Islet precursor cell (in vitro differentiated cells): ENCODE measurements at regions not wholly inside any gene's neighbourhood (a gene's known extent, or its start where the extent isn't known, plus 50 kb on each side); places are given as distances from the start of the nearest gene placed in this dataset.
"Not testable (repeated sequence)": the region's sequence is repeated elsewhere in the genome, so short reads cannot be mapped to it uniquely, and the experiment has no call there.

Source experiments
- DNase-seq: peaks from one replicate; pipeline ENCODE4 v3.0.0-alpha.2; 2018

- DNase-seq: peak; percentile 52
Measured at GRCh38 chr5:53733853-53734252, 173.4 kb downstream of the NDUFS4 start.

- no peak for DNase-seq
Measured at GRCh38 chr5:53738105-53738504, 177.7 kb downstream of the NDUFS4 start.

- no peak for DNase-seq
Measured at GRCh38 chr5:53739111-53739510, 178.7 kb downstream of the NDUFS4 start.

GRCh38 chr5:53749621-53750020 lies 189.2 kb downstream of the NDUFS4 start:
- DNase-seq: no peak

- not testable (repeated sequence) for DNase-seq
Measured at GRCh38 chr5:53752282-53752681, 191.8 kb downstream of the NDUFS4 start.

GRCh38 chr5:53766673-53767072 lies 206.2 kb downstream of the NDUFS4 start:
- no peak for DNase-seq

GRCh38 chr5:53777864-53778618 lies 217.6 kb downstream of the NDUFS4 start:
- DNase-seq: no peak

- DNase-seq: peak; percentile 67
Measured at GRCh38 chr5:53779541-53779981, 219.1 kb downstream of the NDUFS4 start.

GRCh38 chr5:53782620-53783019 lies 222.2 kb downstream of the NDUFS4 start:
- DNase-seq: no peak

- DNase-seq: peak; percentile 66
Measured at GRCh38 chr5:53783624-53784228, 223.3 kb downstream of the NDUFS4 start.

GRCh38 chr5:53784596-53784995 lies 224.2 kb downstream of the NDUFS4 start:
- DNase-seq: no peak

GRCh38 chr5:53785924-53786323 lies 225.5 kb downstream of the NDUFS4 start:
- DNase-seq: no peak

- DNase-seq: no peak
Measured at GRCh38 chr5:53790026-53790425, 229.6 kb downstream of the NDUFS4 start.

GRCh38 chr5:53792338-53792737 lies 231.9 kb downstream of the NDUFS4 start:
- no peak for DNase-seq

- not testable (repeated sequence) for DNase-seq
Measured at GRCh38 chr5:53799644-53800043, 239.2 kb downstream of the NDUFS4 start.

- not testable (repeated sequence) for DNase-seq
Measured at GRCh38 chr5:53808392-53808791, 248.0 kb downstream of the NDUFS4 start.

- no peak for DNase-seq
Measured at GRCh38 chr5:53814819-53815218, 254.4 kb downstream of the NDUFS4 start.

GRCh38 chr5:53815471-53815870 lies 255.0 kb downstream of the NDUFS4 start:
- DNase-seq: no peak

- no peak for DNase-seq
Measured at GRCh38 chr5:53817183-53817582, 256.7 kb downstream of the NDUFS4 start.

GRCh38 chr5:53819482-53819881 lies 259.0 kb downstream of the NDUFS4 start:
- DNase-seq: no peak

GRCh38 chr5:53820119-53820801 lies 259.8 kb downstream of the NDUFS4 start:
- DNase-seq: no peak

- no peak for DNase-seq
Measured at GRCh38 chr5:53820802-53821171, 260.3 kb downstream of the NDUFS4 start.

GRCh38 chr5:53825016-53825415 lies 264.6 kb downstream of the NDUFS4 start:
- DNase-seq: peak; percentile 57

GRCh38 chr5:53825926-53826325 lies 265.5 kb downstream of the NDUFS4 start:
- DNase-seq: no peak
